ENCODE measurements at regions not wholly inside any gene's neighbourhood (a gene's known extent, or its start where the extent isn't known, plus 50 kb on each side); places are given as distances from the start of the nearest gene placed in this dataset.

DNA sequence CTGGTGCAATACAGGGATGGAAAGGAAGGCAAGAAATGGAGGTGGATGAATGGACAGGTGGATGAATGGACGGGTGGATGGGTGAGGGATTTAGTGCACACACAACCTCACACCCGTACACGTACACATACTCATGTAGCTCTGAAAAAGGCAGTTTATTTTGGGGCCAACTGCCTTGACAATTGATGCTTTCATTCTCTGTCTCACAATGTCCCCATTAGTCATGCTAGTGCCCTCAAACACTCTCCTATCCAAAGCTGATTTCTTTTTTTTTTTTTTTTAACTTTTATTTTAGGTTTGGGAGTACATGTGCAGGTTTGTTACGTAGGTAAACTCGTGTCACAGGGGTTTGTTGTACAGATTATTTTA is 495.0 kb downstream of the DMAC1 start:
- no peak overlapping the region for H3K4me3 ChIP-seq (replicated peaks in 1 of 3; ENCODE audit: insufficient read depth in 1 of 3, low read depth in 2 of 3, low read length in 3 of 3)
- no peaks in the 10 kb centered on the region for H3K36me3 ChIP-seq (replicated peaks in 1 of 2; ENCODE audit: control insufficient read depth in 1 of 2, insufficient read depth in 2 of 2, low read length in 2 of 2)
- no peak overlapping the region for H3K4me2 ChIP-seq (ENCODE audit: low read depth, low read length)
- FAIRE-seq (no peak), ATAC-seq (no peak), DNase-seq (ENCODE audit: low spot score) (no peak)
- ChIA-PET CTCF (ENCODE audit: low intra/inter-chr PET ratio, low total read pairs) (no interaction called here), POLR2A (no interaction called here)
- H3K9ac ChIP-seq (ENCODE audit: insufficient read depth, low read depth, low read length) = no peak overlapping the region
- WGBS (ENCODE audit: low lambda C conversion rate) = 1% methylated on average over 5 of the region's 5 CpGs
- no peaks in the 10 kb centered on the region for H4K20me1 ChIP-seq (ENCODE audit: insufficient read depth, low read length)
- no peak overlapping the region for H3K27ac ChIP-seq (ENCODE audit: extremely low read length, insufficient read depth, low read length)
- no peaks in the 10 kb centered on the region for H3K27me3 ChIP-seq (ENCODE audit: control insufficient read depth in 1 of 2, insufficient read depth in 2 of 2, low read length in 2 of 2)
- no peaks in the 10 kb centered on the region for H3K4me1 ChIP-seq (ENCODE audit: insufficient read depth, low read length)
- H2AFZ ChIP-seq (ENCODE audit: low read length) = no peak overlapping the region
- H3K9me3 ChIP-seq (ENCODE audit: low read length) = peaks cover 8% of the 10 kb centered on the region; the same call in 1 of the 2 replicates
- no peaks in the 10 kb centered on the region for H3K79me2 ChIP-seq (ENCODE audit: insufficient read depth, low read length)
- BruUV-seq (replicated peaks) = no TSS peak
- intact Hi-C loops (cut with micrococcal nuclease; ENCODE audit: unreplicated experiment) = no loop called here
- in situ Hi-C loops (cut with HindIII; ENCODE audit: extremely low pct_ligation_motif_present, low pct_unique_long_range_greater_than_20kb) = loop anchor here (10.0 kb wide), 1 partner anchor 60 kb away; no protein-coding TSS in a partner anchor
- TF ChIP-seq, protein P1, sequence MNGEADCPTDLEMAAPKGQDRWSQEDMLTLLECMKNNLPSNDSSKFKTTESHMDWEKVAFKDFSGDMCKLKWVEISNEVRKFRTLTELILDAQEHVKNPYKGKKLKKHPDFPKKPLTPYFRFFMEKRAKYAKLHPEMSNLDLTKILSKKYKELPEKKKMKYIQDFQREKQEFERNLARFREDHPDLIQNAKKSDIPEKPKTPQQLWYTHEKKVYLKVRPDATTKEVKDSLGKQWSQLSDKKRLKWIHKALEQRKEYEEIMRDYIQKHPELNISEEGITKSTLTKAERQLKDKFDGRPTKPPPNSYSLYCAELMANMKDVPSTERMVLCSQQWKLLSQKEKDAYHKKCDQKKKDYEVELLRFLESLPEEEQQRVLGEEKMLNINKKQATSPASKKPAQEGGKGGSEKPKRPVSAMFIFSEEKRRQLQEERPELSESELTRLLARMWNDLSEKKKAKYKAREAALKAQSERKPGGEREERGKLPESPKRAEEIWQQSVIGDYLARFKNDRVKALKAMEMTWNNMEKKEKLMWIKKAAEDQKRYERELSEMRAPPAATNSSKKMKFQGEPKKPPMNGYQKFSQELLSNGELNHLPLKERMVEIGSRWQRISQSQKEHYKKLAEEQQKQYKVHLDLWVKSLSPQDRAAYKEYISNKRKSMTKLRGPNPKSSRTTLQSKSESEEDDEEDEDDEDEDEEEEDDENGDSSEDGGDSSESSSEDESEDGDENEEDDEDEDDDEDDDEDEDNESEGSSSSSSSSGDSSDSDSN (CRISPR knock-in tag; IDR thresholded peaks at IDR 0.05) = no peak
- TF ChIP-seq, protein P2, sequence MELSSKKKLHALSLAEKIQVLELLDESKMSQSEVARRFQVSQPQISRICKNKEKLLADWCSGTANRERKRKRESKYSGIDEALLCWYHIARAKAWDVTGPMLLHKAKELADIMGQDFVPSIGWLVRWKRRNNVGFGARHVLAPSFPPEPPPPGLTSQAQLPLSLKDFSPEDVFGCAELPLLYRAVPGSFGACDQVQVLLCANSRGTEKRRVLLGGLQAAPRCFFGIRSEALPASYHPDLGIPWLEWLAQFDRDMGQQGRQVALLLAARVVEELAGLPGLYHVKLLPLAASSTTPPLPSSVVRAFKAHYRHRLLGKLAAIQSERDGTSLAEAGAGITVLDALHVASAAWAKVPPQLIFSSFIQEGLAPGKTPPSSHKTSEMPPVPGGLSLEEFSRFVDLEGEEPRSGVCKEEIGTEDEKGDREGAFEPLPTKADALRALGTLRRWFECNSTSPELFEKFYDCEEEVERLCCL (CRISPR knock-in tag; IDR thresholded peaks at IDR 0.05; ENCODE audit: borderline replicate concordance) = no peak
- TF ChIP-seq ZFP41 (CRISPR knock-in tag; IDR thresholded peaks at IDR 0.05; ENCODE audit: borderline replicate concordance) = no peak
- no peak for TF ChIP-seq MTA3 (CRISPR knock-in tag; IDR thresholded peaks at IDR 0.05)
- no peak for TF ChIP-seq CCDC6 (CRISPR knock-in tag; IDR thresholded peaks at IDR 0.05)
- TF ChIP-seq PAWR (CRISPR knock-in tag; IDR thresholded peaks at IDR 0.05; ENCODE audit: borderline replicate concordance) = no peak
- TF ChIP-seq ISX (CRISPR knock-in tag; conservative IDR thresholded peaks at IDR 0.05) = no peak
- TF ChIP-seq MAFG (CRISPR knock-in tag; IDR thresholded peaks at IDR 0.05) = no peak
- TF ChIP-seq SMARCC2 (IDR thresholded peaks at IDR 0.05) = no peak
- TF ChIP-seq ZNF816 (CRISPR knock-in tag; IDR thresholded peaks at IDR 0.05; ENCODE audit: borderline replicate concordance) = no peak
- no peak for TF ChIP-seq EZH2 (conservative IDR thresholded peaks at IDR 0.05; ENCODE audit: low read depth, low read length)
- TF ChIP-seq NONO (IDR thresholded peaks at IDR 0.05) = no peak
- no peak for TF ChIP-seq NONO (CRISPR knock-in tag; conservative IDR thresholded peaks at IDR 0.05)
- TF ChIP-seq, protein P3, sequence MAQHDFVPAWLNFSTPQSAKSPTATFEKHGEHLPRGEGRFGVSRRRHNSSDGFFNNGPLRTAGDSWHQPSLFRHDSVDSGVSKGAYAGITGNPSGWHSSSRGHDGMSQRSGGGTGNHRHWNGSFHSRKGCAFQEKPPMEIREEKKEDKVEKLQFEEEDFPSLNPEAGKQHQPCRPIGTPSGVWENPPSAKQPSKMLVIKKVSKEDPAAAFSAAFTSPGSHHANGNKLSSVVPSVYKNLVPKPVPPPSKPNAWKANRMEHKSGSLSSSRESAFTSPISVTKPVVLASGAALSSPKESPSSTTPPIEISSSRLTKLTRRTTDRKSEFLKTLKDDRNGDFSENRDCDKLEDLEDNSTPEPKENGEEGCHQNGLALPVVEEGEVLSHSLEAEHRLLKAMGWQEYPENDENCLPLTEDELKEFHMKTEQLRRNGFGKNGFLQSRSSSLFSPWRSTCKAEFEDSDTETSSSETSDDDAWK (CRISPR knock-in tag; IDR thresholded peaks at IDR 0.05) = no peak
- TF ChIP-seq, protein P4, sequence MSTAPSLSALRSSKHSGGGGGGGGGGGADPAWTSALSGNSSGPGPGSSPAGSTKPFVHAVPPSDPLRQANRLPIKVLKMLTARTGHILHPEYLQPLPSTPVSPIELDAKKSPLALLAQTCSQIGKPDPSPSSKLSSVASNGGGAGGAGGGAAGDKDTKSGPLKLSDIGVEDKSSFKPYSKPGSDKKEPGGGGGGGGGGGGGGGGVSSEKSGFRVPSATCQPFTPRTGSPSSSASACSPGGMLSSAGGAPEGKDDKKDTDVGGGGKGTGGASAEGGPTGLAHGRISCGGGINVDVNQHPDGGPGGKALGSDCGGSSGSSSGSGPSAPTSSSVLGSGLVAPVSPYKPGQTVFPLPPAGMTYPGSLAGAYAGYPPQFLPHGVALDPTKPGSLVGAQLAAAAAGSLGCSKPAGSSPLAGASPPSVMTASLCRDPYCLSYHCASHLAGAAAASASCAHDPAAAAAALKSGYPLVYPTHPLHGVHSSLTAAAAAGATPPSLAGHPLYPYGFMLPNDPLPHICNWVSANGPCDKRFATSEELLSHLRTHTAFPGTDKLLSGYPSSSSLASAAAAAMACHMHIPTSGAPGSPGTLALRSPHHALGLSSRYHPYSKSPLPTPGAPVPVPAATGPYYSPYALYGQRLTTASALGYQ (CRISPR knock-in tag; IDR thresholded peaks at IDR 0.05) = no peak
- no peak for TF ChIP-seq HNF4G (IDR thresholded peaks at IDR 0.05; ENCODE audit: borderline replicate concordance, low read depth, low read length)
- no peak for TF ChIP-seq HNF4G (CRISPR knock-in tag; IDR thresholded peaks at IDR 0.05; ENCODE audit: borderline replicate concordance, low read depth)
- TF ChIP-seq, protein P5, sequence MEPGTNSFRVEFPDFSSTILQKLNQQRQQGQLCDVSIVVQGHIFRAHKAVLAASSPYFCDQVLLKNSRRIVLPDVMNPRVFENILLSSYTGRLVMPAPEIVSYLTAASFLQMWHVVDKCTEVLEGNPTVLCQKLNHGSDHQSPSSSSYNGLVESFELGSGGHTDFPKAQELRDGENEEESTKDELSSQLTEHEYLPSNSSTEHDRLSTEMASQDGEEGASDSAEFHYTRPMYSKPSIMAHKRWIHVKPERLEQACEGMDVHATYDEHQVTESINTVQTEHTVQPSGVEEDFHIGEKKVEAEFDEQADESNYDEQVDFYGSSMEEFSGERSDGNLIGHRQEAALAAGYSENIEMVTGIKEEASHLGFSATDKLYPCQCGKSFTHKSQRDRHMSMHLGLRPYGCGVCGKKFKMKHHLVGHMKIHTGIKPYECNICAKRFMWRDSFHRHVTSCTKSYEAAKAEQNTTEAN (CRISPR knock-in tag; conservative IDR thresholded peaks at IDR 0.05) = no peak
- no peak for TF ChIP-seq ZNF670 (CRISPR knock-in tag; IDR thresholded peaks at IDR 0.05; ENCODE audit: borderline replicate concordance)

All from HepG2 (cell line).